Lung (tissue), 11 donors: ENCODE measurements at regions not wholly inside any gene's neighbourhood (a gene's known extent, or its start where the extent isn't known, plus 50 kb on each side); places are given as distances from the start of the nearest gene placed in this dataset.
"Not testable (repeated sequence)": the region's sequence is repeated elsewhere in the genome, so short reads cannot be mapped to it uniquely, and the experiment has no call there.

ENCODE experiments used
- ATAC-seq: fragments of 200-7000 bp; cut with Tn5 transposase; one replicate; pipeline ENCODE4 v1.9.1; 2020; ENCODE audit warnings: moderate number of reproducible peaks; ENCODE audit not compliant: insufficient read depth, low FRiP score
- DNase-seq, 3 donors: peaks; one replicate each; pipeline ENCODE4 v3.0.0-alpha.2; 2013 to 2017
- H3K27ac ChIP-seq, 2 donors: one replicate each; pipeline ENCODE4 v1.5.1; 2013; ENCODE audit warnings: mild to moderate bottlenecking in 2 of 2, moderate library complexity in 2 of 2, control low read depth in 1 of 2, inconsistent platforms in 1 of 2, low read depth in 1 of 2, low read length in 1 of 2
- H3K27me3 ChIP-seq, 3 donors: one replicate each; pipeline ENCODE4 v1.5.1; 2013; ENCODE audit warnings: low read length in 2 of 3; ENCODE audit not compliant: control insufficient read depth in 3 of 3, insufficient read depth in 3 of 3
- H3K36me3 ChIP-seq, 4 donors: one replicate each; pipeline ENCODE4 v1.5.1; 2013; ENCODE audit warnings: low read length in 4 of 4, mild to moderate bottlenecking in 1 of 4, moderate library complexity in 1 of 4; ENCODE audit not compliant: control insufficient read depth in 4 of 4, insufficient read depth in 4 of 4
- H3K4me1 ChIP-seq, 5 donors: one replicate each; pipeline ENCODE4 v1.5.1; 2013; ENCODE audit warnings: low read length in 5 of 5, mild to moderate bottlenecking in 2 of 5, moderate library complexity in 1 of 5; ENCODE audit not compliant: control insufficient read depth in 5 of 5, insufficient read depth in 5 of 5
- H3K4me3 ChIP-seq: one replicate; pipeline ENCODE4 v1.5.1; 2013; ENCODE audit warnings: mild to moderate bottlenecking, control low read depth, moderate library complexity
- H3K9ac ChIP-seq, 2 donors: one replicate each; pipeline ENCODE4 v1.5.1; 2013; ENCODE audit warnings: low read length in 2 of 2, control low read depth in 1 of 2; ENCODE audit not compliant: insufficient read depth in 1 of 2
- H3K9me3 ChIP-seq, 4 donors: one replicate each; pipeline ENCODE4 v1.5.1; 2013; ENCODE audit warnings: low read length in 3 of 4, mild to moderate bottlenecking in 1 of 4, moderate library complexity in 1 of 4; ENCODE audit not compliant: control insufficient read depth in 4 of 4, insufficient read depth in 3 of 4
- CTCF ChIP-seq: IDR thresholded peaks from 2 replicates; pipeline ENCODE4 v1.5.1; 2012; ENCODE audit warnings: mild to moderate bottlenecking; ENCODE audit errors: control extremely low read depth, extremely low read depth
- WGBS, 2 donors: extraction: QIAGEN DNeasy Blood & Tissue Kit; methylation state at CpG; one replicate each; pipeline ENCODE4 v1.1.7; 2013; 5-methylcytosine and 5-hydroxymethylcytosine counted together
- donor health status: control.
- donor health status: control.
- donor health status: Bipolar disorder and iron deficiency.
- donor health status: healthy.
- donor health status: DM: yes; HTN: yes; CAD: no.

- Histone ChIP-seq H3K9me3 (peaks cover 0 to 6% (median 4%) of the 10 kb centered on the region in 4 donors), H3K9ac (no peak overlapping the region), H3K27ac (no peak overlapping the region), H3K27me3 (no peaks in the 10 kb centered on the region), H3K4me3 (no peak overlapping the region), H3K4me1 (no peaks in the 10 kb centered on the region), H3K36me3 (no peaks in the 10 kb centered on the region)
- ATAC-seq (no peak), DNase-seq (no peak)
- TF ChIP-seq CTCF, result no peak
- 86 to 94% methylated on average over 3 of the region's 3 CpGs for WGBS, 2 donors
Measured at GRCh38 chr2:129829588-129829987, 149.9 kb upstream of the RAB6C start.

- TF ChIP-seq CTCF, result no peak
- Histone ChIP-seq H3K9me3 (peaks cover 0 to 6% (median 4%) of the 10 kb centered on the region in 4 donors), H3K36me3 (no peaks in the 10 kb centered on the region), H3K9ac (no peak overlapping the region), H3K4me1 (no peaks in the 10 kb centered on the region), H3K27ac (no peak overlapping the region), H3K27me3 (no peaks in the 10 kb centered on the region), H3K4me3 (no peak overlapping the region)
- ATAC-seq (no peak), DNase-seq (no peak)
- 91% methylated on average over 2 of the region's 2 CpGs for WGBS, 2 donors
Measured at GRCh38 chr2:129831018-129831417, 148.4 kb upstream of the RAB6C start.

- ATAC-seq, H3K27me3 ChIP-seq, H3K4me3 ChIP-seq, H3K9me3 ChIP-seq, DNase-seq, H3K4me1 ChIP-seq, H3K36me3 ChIP-seq, H3K9ac ChIP-seq, H3K27ac ChIP-seq: not testable (repeated sequence)
- 96 to 97% methylated on average over 17 to 20 of the region's 20 CpGs for WGBS, 2 donors
Measured at GRCh38 chr2:129833465-129833864, 146.0 kb upstream of the RAB6C start.

GRCh38 chr2:129847043-129847442 is 132.4 kb upstream of the RAB6C start:
- Histone ChIP-seq H3K9ac (no peak overlapping the region), H3K4me1 (no peaks in the 10 kb centered on the region), H3K27me3 (no peaks in the 10 kb centered on the region), H3K27ac (no peak overlapping the region), H3K4me3 (no peak overlapping the region), H3K36me3 (no peaks in the 10 kb centered on the region), H3K9me3 (no peaks in the 10 kb centered on the region)
- DNase-seq, result no peak
- ATAC-seq, result no peak
- WGBS, 2 donors, result 52 to 67% methylated on average over 1 of the region's 1 CpG
- no peak for TF ChIP-seq CTCF
